ENCODE measurements at regions not wholly inside any gene's neighbourhood (a gene's known extent, or its start where the extent isn't known, plus 50 kb on each side); places are given as distances from the start of the nearest gene placed in this dataset.

DNA sequence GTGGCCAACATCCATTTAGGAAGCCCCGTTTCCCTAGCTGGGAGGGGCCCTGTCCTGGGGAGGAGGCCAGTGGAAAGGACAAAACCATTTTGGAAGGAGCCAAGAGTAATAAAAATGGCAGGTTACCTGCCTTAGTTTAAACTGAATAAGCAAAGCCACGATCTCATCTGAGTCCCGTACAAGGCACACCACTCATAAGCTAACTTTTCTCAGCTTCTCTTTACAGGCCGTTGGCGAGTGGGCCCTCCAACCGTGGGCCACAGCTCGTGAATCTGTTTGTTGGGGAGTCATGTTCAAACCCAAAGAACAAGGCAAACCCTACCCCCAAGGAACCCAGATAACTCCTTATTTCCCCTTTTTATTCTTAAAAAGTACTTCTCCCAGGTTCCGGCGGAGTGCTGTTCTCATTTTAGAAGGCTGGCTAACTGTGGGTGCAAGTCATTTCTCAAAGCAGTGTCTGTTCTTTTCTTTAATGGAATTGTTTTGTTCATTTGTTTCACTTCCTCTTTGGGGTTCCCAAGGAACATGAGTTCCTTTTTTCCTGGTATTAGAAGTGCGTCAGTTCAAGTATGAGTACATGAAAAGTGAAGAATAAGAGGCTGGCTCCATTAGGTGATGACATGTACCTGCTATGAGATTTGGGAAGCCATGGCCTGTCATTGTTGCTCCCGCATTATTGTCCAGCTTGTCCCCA, 89.0 kb downstream of the PSMG1 start:
- TF ChIP-seq, protein P1, sequence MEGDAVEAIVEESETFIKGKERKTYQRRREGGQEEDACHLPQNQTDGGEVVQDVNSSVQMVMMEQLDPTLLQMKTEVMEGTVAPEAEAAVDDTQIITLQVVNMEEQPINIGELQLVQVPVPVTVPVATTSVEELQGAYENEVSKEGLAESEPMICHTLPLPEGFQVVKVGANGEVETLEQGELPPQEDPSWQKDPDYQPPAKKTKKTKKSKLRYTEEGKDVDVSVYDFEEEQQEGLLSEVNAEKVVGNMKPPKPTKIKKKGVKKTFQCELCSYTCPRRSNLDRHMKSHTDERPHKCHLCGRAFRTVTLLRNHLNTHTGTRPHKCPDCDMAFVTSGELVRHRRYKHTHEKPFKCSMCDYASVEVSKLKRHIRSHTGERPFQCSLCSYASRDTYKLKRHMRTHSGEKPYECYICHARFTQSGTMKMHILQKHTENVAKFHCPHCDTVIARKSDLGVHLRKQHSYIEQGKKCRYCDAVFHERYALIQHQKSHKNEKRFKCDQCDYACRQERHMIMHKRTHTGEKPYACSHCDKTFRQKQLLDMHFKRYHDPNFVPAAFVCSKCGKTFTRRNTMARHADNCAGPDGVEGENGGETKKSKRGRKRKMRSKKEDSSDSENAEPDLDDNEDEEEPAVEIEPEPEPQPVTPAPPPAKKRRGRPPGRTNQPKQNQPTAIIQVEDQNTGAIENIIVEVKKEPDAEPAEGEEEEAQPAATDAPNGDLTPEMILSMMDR (conservative IDR thresholded peaks at IDR 0.05; ENCODE audit: low read depth, low read length) = no peak
- TF ChIP-seq EZH2 (IDR thresholded peaks at IDR 0.05; ENCODE audit: low read length, unreplicated experiment) (no peak), EZH2phosphoT487 (IDR thresholded peaks at IDR 0.05; ENCODE audit: borderline replicate concordance, low read length) (no peak)
